ENCODE measurements at regions not wholly inside any gene's neighbourhood (a gene's known extent, or its start where the extent isn't known, plus 50 kb on each side); places are given as distances from the start of the nearest gene placed in this dataset.

GRCh38 chr11:104327861-104328511, 164.0 kb upstream of the PDGFD start:
- no peaks in the 10 kb centered on the region for H3K4me1 ChIP-seq (ENCODE audit: control insufficient read depth, insufficient read depth, low read length)
- H3K4me3 ChIP-seq (ENCODE audit: low read depth, low read length), result no peak overlapping the region
- no peaks in the 10 kb centered on the region for H3K9me3 ChIP-seq (ENCODE audit: control insufficient read depth, insufficient read depth, low read depth, low read length)
- no peaks in the 10 kb centered on the region for H3K36me3 ChIP-seq (ENCODE audit: control insufficient read depth in 2 of 2, insufficient read depth in 1 of 2, low read length in 2 of 2)
- ChIA-PET POLR2A (no interaction called here), CTCF (interaction anchor here (0.7 kb wide), 1 partner anchor 619 kb away, joined by 3 read pairs; no protein-coding TSS in a partner anchor)
- no peak for TF ChIP-seq REPIN1 (tag by site-specific recombination; IDR thresholded peaks at IDR 0.05; ENCODE audit: low read depth)
- TF ChIP-seq, protein P1, sequence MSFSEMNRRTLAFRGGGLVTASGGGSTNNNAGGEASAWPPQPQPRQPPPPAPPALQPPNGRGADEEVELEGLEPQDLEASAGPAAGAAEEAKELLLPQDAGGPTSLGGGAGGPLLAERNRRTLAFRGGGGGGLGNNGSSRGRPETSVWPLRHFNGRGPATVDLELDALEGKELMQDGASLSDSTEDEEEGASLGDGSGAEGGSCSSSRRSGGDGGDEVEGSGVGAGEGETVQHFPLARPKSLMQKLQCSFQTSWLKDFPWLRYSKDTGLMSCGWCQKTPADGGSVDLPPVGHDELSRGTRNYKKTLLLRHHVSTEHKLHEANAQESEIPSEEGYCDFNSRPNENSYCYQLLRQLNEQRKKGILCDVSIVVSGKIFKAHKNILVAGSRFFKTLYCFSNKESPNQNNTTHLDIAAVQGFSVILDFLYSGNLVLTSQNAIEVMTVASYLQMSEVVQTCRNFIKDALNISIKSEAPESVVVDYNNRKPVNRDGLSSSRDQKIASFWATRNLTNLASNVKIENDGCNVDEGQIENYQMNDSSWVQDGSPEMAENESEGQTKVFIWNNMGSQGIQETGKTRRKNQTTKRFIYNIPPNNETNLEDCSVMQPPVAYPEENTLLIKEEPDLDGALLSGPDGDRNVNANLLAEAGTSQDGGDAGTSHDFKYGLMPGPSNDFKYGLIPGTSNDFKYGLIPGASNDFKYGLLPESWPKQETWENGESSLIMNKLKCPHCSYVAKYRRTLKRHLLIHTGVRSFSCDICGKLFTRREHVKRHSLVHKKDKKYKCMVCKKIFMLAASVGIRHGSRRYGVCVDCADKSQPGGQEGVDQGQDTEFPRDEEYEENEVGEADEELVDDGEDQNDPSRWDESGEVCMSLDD (tag by site-specific recombination; IDR thresholded peaks at IDR 0.05), result no peak
- TF ChIP-seq, protein P2, sequence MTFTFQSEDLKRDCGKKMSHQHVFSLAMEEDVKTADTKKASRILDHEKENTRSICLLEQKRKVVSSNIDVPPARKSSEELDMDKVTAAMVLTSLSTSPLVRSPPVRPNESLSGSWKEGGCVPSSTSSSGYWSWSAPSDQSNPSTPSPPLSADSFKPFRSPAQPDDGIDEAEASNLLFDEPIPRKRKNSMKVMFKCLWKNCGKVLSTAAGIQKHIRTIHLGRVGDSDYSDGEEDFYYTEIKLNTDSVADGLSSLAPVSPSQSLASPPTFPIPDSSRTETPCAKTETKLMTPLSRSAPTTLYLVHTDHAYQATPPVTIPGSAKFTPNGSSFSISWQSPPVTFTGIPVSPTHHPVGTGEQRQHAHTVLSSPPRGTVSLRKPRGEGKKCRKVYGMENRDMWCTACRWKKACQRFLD (tag by site-specific recombination; IDR thresholded peaks at IDR 0.05), result no peak
- no peak for TF ChIP-seq ZNF114 (tag by site-specific recombination; IDR thresholded peaks at IDR 0.05)
- TF ChIP-seq ZNF16 (tag by site-specific recombination; IDR thresholded peaks at IDR 0.05; ENCODE audit: low read depth), result no peak
- TF ChIP-seq ZNF184 (tag by site-specific recombination; IDR thresholded peaks at IDR 0.05), result no peak
- TF ChIP-seq ZFHX2 (tag by site-specific recombination; conservative IDR thresholded peaks at IDR 0.05), result no peak
- no peak for TF ChIP-seq ZSCAN16 (tag by site-specific recombination; IDR thresholded peaks at IDR 0.05)
- TF ChIP-seq ZNF747 (tag by site-specific recombination; IDR thresholded peaks at IDR 0.05), result no peak
- no peak for TF ChIP-seq ZEB2 (tag by site-specific recombination; IDR thresholded peaks at IDR 0.05)
- no peak overlapping the region for H3K27ac ChIP-seq (ENCODE audit: extremely low read depth, low read depth, low read length)

GRCh38 chr11:104325093-104325492, 161.1 kb upstream of the PDGFD start:
- CTCF ChIA-PET, result no interaction called here
- Histone ChIP-seq H3K9me3 (ENCODE audit: control insufficient read depth, insufficient read depth, low read depth, low read length) (no peaks in the 10 kb centered on the region), H3K27ac (ENCODE audit: extremely low read depth, low read depth, low read length) (no peak overlapping the region), H3K36me3 (ENCODE audit: control insufficient read depth in 2 of 2, insufficient read depth in 1 of 2, low read length in 2 of 2) (no peaks in the 10 kb centered on the region), H3K4me3 (ENCODE audit: low read depth, low read length) (no peak overlapping the region), H3K4me1 (ENCODE audit: control insufficient read depth, insufficient read depth, low read length) (no peaks in the 10 kb centered on the region)
- POLR2A ChIA-PET, result no interaction called here
- no peak for TF ChIP-seq ZNF548 (tag by site-specific recombination; IDR thresholded peaks at IDR 0.05)
- TF ChIP-seq OVOL3 (tag by site-specific recombination; IDR thresholded peaks at IDR 0.05), result no peak
- no peak for TF ChIP-seq ZNF555 (tag by site-specific recombination; conservative IDR thresholded peaks at IDR 0.05)
- no peak for TF ChIP-seq PRDM10 (tag by site-specific recombination; IDR thresholded peaks at IDR 0.05)
- no peak for TF ChIP-seq ZNF830 (tag by site-specific recombination; IDR thresholded peaks at IDR 0.05; ENCODE audit: low read depth)
- no peak for TF ChIP-seq RBAK (tag by site-specific recombination; IDR thresholded peaks at IDR 0.05)
- no peak for TF ChIP-seq HOXC10 (CRISPR knock-in tag; IDR thresholded peaks at IDR 0.05)
- TF ChIP-seq ZNF48 (tag by site-specific recombination; IDR thresholded peaks at IDR 0.05), result no peak
- TF ChIP-seq GLI4 (tag by site-specific recombination; IDR thresholded peaks at IDR 0.05), result no peak
- TF ChIP-seq ZNF623 (tag by site-specific recombination; IDR thresholded peaks at IDR 0.05), result no peak
- TF ChIP-seq, protein P3, sequence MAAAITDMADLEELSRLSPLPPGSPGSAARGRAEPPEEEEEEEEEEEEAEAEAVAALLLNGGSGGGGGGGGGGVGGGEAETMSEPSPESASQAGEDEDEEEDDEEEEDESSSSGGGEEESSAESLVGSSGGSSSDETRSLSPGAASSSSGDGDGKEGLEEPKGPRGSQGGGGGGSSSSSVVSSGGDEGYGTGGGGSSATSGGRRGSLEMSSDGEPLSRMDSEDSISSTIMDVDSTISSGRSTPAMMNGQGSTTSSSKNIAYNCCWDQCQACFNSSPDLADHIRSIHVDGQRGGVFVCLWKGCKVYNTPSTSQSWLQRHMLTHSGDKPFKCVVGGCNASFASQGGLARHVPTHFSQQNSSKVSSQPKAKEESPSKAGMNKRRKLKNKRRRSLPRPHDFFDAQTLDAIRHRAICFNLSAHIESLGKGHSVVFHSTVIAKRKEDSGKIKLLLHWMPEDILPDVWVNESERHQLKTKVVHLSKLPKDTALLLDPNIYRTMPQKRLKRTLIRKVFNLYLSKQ (tag by site-specific recombination; IDR thresholded peaks at IDR 0.05; ENCODE audit: borderline replicate concordance), result no peak
- TF ChIP-seq PRDM1 (tag by site-specific recombination; IDR thresholded peaks at IDR 0.05), result no peak
- TF ChIP-seq, protein P1 (tag by site-specific recombination; IDR thresholded peaks at IDR 0.05), result no peak
- no peak for TF ChIP-seq ZNF426 (tag by site-specific recombination; IDR thresholded peaks at IDR 0.05)
- TF ChIP-seq ZNF654 (tag by site-specific recombination; IDR thresholded peaks at IDR 0.05; ENCODE audit: low read depth), result no peak

All from HEK293 (cell line).